Frontal cortex (tissue), 3 donors: ENCODE measurements at regions not wholly inside any gene's neighbourhood (a gene's known extent, or its start where the extent isn't known, plus 50 kb on each side); places are given as distances from the start of the nearest gene placed in this dataset.
"Not testable (repeated sequence)": the region's sequence is repeated elsewhere in the genome, so short reads cannot be mapped to it uniquely, and the experiment has no call there.

Experiments used
- DNase-seq, 2 donors: peaks; one replicate each; pipeline ENCODE4 v3.0.0; 2012; ENCODE audit warnings: low spot score in 2 of 2
- FAIRE-seq: peaks from 2 replicates; lab custom pipeline; 2012; peaks lifted over from hg19 to GRCh38; lab: Jason Lieb, UNC
- donor health status: control.
- donor health status: control.
- donor health status: control.

DNA sequence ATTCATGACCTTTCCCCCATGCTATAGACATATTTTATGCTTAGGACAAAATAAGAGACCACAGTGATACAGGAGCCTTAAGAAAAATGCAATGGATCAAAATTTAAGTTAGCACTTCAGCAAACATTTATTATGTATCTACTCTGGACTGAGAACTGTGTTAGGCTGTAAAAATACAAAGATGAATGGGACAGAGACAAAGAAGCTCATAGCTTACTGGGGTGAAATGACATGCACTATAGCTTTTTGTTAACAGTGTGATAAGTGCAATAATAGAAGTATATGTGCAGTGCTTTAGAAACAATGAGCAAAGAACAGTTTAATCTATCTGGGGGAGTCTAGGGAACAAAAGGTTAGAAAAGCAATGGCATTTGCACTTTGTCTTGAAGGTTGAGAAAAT is 1543.1 kb downstream of the FAM181B start:
- no peak for DNase-seq
- no peak for FAIRE-seq

- FAIRE-seq, DNase-seq: not testable (repeated sequence)
Measured at GRCh38 chr11:81187033-81187432, 1546.6 kb downstream of the FAM181B start.

DNA sequence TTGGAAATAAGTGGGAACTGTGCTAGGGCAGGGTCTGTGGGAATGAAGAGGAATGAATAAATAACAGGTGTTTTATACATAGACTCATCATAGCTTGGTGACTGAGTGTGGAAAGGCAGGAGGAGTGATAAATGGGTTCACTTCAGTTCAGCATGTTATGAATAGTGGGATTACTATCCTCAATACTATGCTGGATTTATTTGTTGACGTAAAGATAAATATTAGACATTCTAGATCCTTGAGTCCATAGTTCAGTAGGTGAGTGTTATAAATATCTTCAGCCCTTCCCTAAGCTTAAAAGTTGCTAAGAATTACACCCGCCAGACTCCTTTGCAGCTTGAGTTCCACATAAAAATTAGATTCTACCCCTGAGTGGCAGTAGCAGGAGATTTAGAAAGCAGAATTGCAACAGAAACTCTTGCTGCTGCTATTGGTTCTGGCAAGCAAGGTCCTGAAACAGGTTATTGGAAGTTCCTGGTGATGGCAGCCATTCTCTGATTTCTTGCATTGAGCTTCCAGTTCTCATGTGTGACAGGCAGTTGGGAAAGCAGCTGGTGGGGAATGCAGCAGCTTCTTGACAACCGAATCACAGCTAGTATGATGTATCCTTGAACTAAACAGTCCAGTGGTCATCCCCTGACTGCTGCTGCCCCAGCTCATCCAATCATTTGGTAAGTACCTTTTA is 1558.9 kb downstream of the FAM181B start:
- FAIRE-seq (no peak), DNase-seq (no peak)

DNA sequence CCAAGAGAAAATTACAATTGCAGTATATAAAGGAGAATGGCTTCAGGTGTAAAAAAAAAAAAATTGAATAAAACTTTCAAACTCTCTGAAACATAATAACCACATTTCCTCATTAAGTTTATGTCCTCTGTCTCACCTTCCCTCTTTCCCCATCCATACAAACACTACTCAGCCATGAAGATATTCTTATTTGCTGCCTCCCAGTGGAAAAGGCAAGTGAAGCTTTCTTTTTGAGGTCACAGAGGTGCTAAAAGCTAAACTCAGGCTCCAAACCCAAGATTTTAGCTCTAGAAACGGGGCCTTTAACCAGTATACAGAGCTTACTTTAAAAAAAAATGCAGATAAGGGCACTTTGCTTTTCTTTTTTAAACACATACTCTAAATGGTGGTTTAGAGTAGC is 1568.5 kb downstream of the FAM181B start:
- no peak for FAIRE-seq
- DNase-seq, result no peak

- no peak for DNase-seq
- no peak for FAIRE-seq
Measured at GRCh38 chr11:81159900-81160299, 1573.8 kb downstream of the FAM181B start.

- FAIRE-seq, result no peak
- DNase-seq, result no peak
Measured at GRCh38 chr11:81135570-81135969, 1598.1 kb downstream of the FAM181B start.

DNA sequence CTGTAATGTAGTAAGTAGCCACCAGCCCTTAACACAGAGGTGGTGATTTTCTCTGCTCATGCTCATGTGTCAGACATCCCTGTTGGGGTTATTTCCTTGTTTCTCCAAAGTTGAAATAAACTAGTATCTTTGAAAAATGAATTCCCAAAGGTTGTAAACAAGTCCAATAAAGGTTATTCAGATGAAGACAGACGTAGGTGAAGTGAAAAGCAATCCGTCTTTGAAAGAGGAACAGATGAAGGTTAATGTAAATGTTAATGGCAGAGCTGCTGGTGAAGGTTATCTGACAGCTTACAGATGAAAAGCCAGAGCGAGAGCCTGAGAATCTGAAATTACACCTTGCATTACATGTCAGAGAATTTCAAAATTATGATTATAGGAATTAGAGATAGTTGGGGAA is 1604.0 kb downstream of the FAM181B start:
- FAIRE-seq (no peak), DNase-seq (no peak)

DNA sequence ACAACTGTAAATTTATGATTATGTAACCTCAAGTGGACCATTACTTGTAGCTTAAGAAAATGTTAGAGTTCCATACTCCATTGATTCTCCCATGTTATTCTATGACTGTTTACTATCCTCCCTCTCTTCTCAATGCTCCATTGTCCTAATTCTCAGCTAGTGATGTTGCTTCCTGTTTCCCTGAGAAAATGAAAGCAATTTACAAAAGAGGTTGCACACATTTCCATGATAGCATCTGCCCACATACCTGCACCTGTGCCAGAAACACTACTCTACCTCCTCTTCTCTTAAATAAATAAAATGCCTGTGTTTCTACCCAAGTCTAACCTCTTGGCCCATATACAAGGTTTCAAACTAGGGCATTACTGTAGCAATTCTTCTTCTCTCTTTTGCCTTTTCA is 1620.9 kb downstream of the FAM181B start:
- DNase-seq, result no peak

DNA sequence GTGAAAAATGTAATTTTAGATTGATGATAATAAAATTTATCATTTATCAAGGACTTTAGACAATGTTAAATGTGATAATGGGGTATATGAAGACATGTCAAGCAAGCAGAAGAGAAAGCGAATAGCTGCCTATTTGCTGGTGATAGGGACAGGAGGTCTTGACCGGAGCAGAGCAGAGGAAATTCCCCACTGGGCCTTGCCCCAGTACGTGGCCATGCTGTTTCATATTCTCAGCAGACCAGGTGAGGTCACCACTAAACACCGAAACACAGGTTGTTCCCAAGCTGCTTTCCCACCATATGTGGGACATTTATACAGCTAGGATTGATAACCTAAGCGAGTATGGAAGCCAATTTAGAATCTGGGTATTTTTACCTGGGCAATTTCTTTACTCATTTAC is 1629.6 kb downstream of the FAM181B start:
- no peak for DNase-seq
- FAIRE-seq, result no peak

More for the DNA sequence above, 1620.9 kb downstream of the FAM181B start:
- no peak for FAIRE-seq

DNA sequence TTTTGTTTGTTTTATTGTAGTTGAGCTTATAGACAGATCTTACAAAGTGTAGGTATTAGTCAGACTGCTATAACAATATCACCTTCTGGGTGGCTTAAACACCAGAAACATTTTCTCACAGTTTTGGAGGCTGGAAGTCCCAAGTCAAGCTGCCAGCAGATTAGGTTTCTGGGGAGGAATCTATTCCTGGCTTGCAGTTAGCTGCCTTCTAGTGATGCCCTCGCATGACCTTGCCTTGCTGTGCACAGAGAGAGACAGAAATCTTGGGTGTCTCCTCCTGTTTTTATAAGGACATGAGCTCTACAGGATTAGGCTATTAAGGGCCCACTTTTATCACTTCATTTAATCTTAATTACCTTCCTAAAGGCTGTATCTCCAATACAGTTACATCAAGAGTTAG is 1635.2 kb downstream of the FAM181B start:
- no peak for FAIRE-seq
- no peak for DNase-seq

- FAIRE-seq, result no peak
- DNase-seq, result no peak
Measured at GRCh38 chr11:81092522-81092921, 1641.1 kb downstream of the FAM181B start.

DNA sequence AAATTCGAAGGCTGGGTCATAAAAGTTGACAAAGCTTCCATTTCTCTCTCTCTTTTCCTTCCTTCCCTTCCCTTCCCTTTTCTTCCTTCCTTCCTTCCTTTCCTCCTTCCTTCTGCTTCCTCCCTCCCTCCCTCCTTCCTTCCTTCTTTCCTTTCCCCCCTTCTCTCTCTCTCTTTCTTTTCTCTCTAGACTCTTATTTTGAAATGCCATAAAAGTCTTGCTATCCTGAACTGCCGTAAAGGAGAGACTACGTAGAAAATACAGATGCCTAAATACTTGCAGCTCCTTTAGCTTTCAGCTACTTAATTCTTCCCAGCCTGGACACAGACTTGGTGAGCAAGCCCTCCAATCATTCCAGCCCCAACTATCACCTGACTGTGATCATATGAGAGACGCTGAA is 1644.4 kb downstream of the FAM181B start:
- DNase-seq, result no peak
- FAIRE-seq, result no peak

DNA sequence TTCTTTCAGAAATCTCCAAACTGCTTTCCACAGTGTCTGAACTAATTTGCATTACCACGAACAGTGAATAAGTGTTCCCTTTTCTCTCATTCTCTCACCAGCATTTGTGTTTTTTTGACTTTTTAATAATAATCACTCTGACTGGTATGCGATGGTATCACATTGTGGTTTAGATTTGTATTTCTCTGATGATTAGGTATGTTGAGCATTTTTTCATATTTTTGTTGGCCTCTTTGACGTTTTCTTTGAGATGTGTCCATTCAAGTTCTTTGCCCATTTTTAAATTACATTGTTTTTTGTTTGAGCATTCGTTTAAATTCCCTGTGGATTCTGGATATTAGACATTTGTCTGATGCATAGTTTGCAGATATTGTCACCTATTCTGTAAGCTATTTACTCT is 1639.6 kb upstream of the TENM4 start:
- FAIRE-seq, result no peak
- DNase-seq, result no peak

DNA sequence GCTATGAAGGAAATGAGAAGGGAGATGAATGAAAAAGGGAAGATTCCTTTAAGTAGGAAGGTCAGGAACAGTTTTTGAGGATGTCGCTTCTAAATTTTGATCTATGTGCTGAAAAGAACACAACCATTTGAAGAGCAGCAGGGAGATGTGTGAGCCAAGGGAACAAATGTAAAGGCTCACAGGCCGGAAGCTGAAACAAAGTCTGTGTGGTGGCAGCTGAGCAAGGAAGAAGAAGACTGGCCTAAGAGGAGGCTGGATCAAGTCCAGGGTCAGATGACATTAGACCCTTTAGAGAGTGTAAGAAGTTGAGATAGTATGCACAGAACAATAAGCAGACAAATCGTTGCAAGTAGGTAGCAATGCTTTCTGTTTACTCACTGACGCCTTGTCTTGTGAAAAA is 1631.4 kb upstream of the TENM4 start:
- no peak for DNase-seq

DNA sequence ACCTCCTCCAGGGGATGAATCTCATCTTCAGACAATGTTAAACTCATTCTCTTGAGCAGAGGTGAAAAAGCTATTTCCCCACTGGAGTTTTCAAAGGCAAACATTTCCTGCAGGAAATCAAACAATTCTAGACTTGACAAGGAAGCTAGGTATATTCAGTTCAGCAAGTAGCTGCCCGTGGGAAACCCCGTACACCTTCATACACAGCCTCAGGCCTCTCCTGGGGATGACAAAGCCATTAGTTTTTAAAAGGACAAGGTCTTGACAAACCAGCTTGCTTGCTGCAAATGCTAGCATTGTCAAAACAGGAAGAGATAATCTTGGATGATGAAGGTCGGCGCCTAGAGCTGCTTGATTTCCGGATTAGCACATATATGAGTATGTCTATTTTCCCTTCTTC is 1630.8 kb upstream of the TENM4 start:
- DNase-seq (no peak), FAIRE-seq (no peak)

More for the DNA sequence above, 1631.4 kb upstream of the TENM4 start:
- no peak for FAIRE-seq

DNA sequence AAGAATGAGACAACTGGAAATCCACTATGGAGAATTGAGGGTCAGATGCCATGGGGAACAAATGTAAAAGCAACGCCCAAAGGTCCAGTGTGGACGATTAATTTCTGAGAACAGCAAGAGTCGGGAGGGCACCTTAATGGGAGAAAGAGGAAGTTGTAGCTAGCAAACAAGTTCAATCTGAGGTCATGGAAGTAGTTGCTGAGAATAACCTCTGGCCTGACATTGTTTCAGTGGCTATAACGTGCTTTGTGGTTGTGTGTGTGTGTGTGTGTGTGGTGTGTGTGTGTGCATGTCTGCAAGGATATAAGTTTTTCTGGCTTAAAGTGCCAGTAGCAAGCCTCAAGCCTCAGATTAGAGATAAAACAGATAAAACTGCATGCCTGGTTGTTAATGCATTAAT is 1630.1 kb upstream of the TENM4 start:
- FAIRE-seq (no peak), DNase-seq (no peak)

DNA sequence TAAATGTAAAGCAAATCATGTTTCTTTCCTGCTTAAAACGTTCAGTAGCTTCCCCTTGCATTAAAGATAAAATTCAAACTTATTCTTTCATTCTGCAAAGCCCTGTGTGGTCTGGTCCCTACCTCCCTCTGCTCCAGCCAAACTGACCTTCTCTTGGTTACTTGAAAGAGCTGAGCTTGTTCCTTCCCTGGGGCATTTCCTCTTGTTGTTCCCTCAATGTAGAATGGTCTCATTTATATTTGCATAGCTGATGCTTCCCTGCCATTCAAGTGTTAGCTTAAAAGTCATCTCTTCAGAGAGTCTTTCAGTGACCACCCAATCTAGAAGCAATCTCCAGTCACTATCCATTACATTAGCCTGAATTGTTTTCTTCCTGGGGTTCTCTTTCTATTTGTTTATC is 1618.5 kb upstream of the TENM4 start:
- no peak for DNase-seq
- FAIRE-seq, result no peak

DNA sequence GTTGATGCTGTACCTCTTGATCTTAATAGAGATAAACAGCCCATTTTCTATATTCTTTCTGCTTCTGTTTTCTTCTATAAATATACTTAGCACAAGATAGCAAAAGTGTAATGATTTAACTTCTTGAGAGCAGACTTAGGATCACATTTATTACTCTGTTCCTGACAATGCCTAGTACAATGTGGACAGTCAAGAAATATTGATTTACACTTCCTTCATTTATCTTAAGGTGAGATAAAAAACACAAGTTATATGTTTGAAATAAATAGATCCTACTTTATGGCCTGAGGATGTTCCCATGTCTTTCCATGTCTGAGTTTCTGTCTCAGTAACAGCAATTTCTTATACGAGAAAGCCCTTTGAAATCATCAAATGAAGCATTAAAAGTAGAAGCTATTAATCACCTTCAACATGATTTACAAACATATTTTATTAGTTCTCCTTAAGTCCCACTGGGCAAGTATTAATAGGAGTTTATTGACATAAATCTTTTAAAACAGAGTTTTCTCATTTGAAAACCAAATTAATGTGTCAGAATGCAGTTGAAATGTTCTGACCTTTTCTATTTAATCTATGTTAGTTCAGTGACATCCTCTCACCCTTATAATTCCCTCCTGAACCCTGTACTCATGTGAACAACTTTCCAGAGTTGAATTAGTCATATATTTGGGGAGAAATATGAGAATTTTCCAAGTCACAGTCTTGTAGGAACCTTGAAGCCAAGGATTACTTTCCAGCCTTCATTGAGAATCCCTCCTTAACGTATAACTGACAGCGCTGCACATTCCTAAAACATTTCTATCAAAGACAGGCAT is 1611.7 kb upstream of the TENM4 start:
- DNase-seq (no peak), FAIRE-seq (no peak)

DNA sequence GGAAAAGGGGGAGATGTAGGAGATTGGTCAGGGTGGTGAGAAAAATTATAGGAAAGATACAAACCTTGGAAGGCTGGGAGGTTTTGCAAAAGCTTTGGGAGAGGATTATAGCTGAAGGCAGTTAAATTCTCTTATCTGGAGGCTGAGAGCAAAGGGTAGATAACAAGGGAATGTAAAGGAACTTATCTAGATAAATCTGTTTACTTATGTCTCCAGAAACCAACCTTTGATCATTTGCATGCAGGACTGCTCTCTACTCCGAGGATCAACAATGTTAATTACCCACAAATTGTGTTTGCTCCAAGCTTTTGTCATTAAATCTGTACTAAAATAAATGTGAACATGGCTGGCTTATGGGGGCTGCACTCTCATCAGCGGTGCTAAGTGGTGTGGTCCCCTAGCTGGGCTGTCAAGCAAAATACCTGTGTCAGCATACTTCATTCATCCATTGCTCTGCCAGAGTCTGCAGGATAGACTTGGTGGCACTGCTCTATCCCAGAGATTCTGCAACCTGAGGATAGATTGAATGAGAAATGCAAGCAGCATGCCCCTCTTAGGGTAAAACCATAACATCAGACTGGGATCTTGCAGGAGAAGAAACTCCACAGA is 1599.2 kb upstream of the TENM4 start:
- FAIRE-seq, result no peak
- no peak for DNase-seq

GRCh38 chr11:81036168-81036870 is 1595.5 kb upstream of the TENM4 start:
- FAIRE-seq (no peak), DNase-seq (no peak)
